ENCODE measurements at regions not wholly inside any gene's neighbourhood (a gene's known extent, or its start where the extent isn't known, plus 50 kb on each side); places are given as distances from the start of the nearest gene placed in this dataset.

- H3K27ac Mint-ChIP-seq = no peak overlapping the region
- ATAC-seq (ENCODE audit: low read depth) (no peak), DNase-seq (no peak)
- CTCF ChIA-PET = no interaction called here
- intact Hi-C loops (cut with micrococcal nuclease) = no loop called here
- POLR2A ChIA-PET = no interaction called here
- TF ChIP-seq CTCF (IDR thresholded peaks at IDR 0.05) = no peak
- no peak overlapping the region for H3K4me3 Mint-ChIP-seq
- no peaks in the 10 kb centered on the region for H3K9me3 Mint-ChIP-seq
- no peaks in the 10 kb centered on the region for H3K27me3 Mint-ChIP-seq
- no peaks in the 10 kb centered on the region for H3K4me1 Mint-ChIP-seq
- H3K36me3 Mint-ChIP-seq (ENCODE audit: low read depth) = no peaks in the 10 kb centered on the region
Observed at GRCh38 chr2:117091041-117091837, 723.3 kb upstream of the DDX18 start.

GRCh38 chr2:117101613-117102012, 712.9 kb upstream of the DDX18 start:
- CTCF ChIA-PET = no interaction called here
- H3K36me3 Mint-ChIP-seq (ENCODE audit: low read depth) = no peaks in the 10 kb centered on the region
- TF ChIP-seq CTCF (IDR thresholded peaks at IDR 0.05) = no peak
- no peak for ATAC-seq (ENCODE audit: low read depth)
- no peak for DNase-seq
- intact Hi-C loops (cut with micrococcal nuclease) = no loop called here
- H3K4me1 Mint-ChIP-seq = no peaks in the 10 kb centered on the region
- H3K27me3 Mint-ChIP-seq = no peaks in the 10 kb centered on the region
- POLR2A ChIA-PET = no interaction called here
- peaks cover 6% of the 10 kb centered on the region for H3K9me3 Mint-ChIP-seq
- no peak overlapping the region for H3K4me3 Mint-ChIP-seq
- H3K27ac Mint-ChIP-seq = no peak overlapping the region

- intact Hi-C loops (cut with micrococcal nuclease) = no loop called here
- H3K27me3 Mint-ChIP-seq = no peaks in the 10 kb centered on the region
- no peak for TF ChIP-seq CTCF (IDR thresholded peaks at IDR 0.05)
- no peak overlapping the region for H3K27ac Mint-ChIP-seq
- H3K9me3 Mint-ChIP-seq = peaks cover 20% of the 10 kb centered on the region
- POLR2A ChIA-PET = no interaction called here
- H3K4me1 Mint-ChIP-seq = no peaks in the 10 kb centered on the region
- H3K4me3 Mint-ChIP-seq = no peak overlapping the region
- no peak for ATAC-seq (ENCODE audit: low read depth)
- no peak for DNase-seq
- no peaks in the 10 kb centered on the region for H3K36me3 Mint-ChIP-seq (ENCODE audit: low read depth)
- CTCF ChIA-PET = no interaction called here
Observed at GRCh38 chr2:117108741-117109267, 705.7 kb upstream of the DDX18 start.

- no peak for DNase-seq
- intact Hi-C loops (cut with micrococcal nuclease) = no loop called here
- ChIA-PET CTCF (no interaction called here), POLR2A (no interaction called here)
- H3K4me3 Mint-ChIP-seq = no peak overlapping the region
- H3K9me3 Mint-ChIP-seq = peaks cover 11% of the 10 kb centered on the region
- no peaks in the 10 kb centered on the region for H3K36me3 Mint-ChIP-seq (ENCODE audit: low read depth)
- H3K4me1 Mint-ChIP-seq = no peaks in the 10 kb centered on the region
- ATAC-seq (ENCODE audit: low read depth) = no peak
- no peak for TF ChIP-seq CTCF (IDR thresholded peaks at IDR 0.05)
- H3K27me3 Mint-ChIP-seq = no peaks in the 10 kb centered on the region
- H3K27ac Mint-ChIP-seq = no peak overlapping the region
Observed at GRCh38 chr2:117118994-117119393, 695.5 kb upstream of the DDX18 start.

- H3K27ac Mint-ChIP-seq = no peak overlapping the region
- no peak overlapping the region for H3K4me3 Mint-ChIP-seq
- ChIA-PET POLR2A (no interaction called here), CTCF (no interaction called here)
- no peaks in the 10 kb centered on the region for H3K36me3 Mint-ChIP-seq (ENCODE audit: low read depth)
- no peaks in the 10 kb centered on the region for H3K27me3 Mint-ChIP-seq
- no peaks in the 10 kb centered on the region for H3K4me1 Mint-ChIP-seq
- intact Hi-C loops (cut with micrococcal nuclease) = no loop called here
- ATAC-seq (ENCODE audit: low read depth) (no peak), DNase-seq (no peak)
- TF ChIP-seq CTCF (IDR thresholded peaks at IDR 0.05) = no peak
- H3K9me3 Mint-ChIP-seq = peaks cover 2% of the 10 kb centered on the region
Observed at GRCh38 chr2:117123362-117123761, 691.1 kb upstream of the DDX18 start.
